ENCODE measurements at regions not wholly inside any gene's neighbourhood (a gene's known extent, or its start where the extent isn't known, plus 50 kb on each side); places are given as distances from the start of the nearest gene placed in this dataset.
"Not testable (repeated sequence)": the region's sequence is repeated elsewhere in the genome, so short reads cannot be mapped to it uniquely, and the experiment has no call there.

GRCh38 chr5:173667702-173668101 lies 51.3 kb upstream of the BOD1 start:
- ATAC-seq: no peak

GRCh38 chr5:173668245-173668800 lies 51.9 kb upstream of the BOD1 start:
- ATAC-seq: no peak

DNA sequence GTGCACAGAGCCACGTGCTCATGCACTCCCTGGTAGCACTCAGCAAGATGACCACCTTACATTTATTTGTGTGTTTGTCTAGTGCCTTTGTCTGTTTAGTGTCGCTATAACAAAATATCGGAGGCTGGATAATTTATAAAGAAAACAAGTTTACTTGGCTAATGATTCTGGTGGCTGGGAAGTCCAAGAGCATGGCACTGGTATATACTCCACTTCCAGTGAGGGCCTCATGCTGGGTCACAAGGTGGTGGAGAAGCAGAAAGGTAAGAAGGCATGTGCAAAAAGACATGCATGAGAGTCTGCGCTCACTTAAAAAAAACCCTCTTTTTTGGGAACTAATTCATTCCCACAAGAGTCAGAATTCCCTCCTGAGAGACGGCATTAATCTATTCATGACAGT lies 52.5 kb upstream of the BOD1 start:
- no peak for ATAC-seq

DNA sequence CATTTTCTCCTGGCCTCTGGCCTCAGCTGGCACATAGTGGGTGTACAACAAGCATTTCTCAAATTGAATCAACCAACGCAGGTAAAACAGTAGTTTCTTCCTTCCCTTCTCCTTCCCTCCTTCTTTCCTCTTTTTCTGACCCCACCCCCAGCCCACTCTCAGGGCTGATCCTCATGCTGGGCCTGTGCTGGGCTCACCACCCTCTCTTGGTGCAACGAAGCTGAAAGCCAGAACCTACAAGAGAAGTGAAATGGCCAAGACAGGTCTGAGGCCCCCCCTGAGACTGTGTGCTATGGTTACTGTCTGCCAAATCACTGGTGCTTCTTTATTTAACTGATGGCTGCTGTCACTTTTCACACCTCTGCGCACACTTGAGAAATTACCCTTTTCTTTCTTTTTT lies 53.0 kb upstream of the BOD1 start:
- ATAC-seq: no peak

GRCh38 chr5:173670130-173670651 lies 53.7 kb upstream of the BOD1 start:
- no peak for ATAC-seq

DNA sequence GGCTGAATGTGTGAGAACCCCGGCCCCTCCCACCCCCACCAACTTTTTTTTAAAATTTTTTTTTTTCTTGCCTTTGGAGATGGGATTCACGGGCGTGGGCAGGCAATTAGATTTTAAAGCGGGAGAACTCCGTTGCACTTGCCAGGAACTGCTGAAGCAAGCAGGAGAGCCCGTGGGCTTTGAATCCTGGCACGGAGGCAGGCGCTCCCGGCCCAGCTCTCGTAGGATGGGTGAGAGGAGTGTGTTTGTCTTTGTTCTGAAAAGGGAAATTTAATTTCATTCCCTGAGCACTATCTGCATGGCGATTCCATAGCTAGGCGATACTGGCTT lies 54.3 kb upstream of the BOD1 start:
- ATAC-seq: no peak

DNA sequence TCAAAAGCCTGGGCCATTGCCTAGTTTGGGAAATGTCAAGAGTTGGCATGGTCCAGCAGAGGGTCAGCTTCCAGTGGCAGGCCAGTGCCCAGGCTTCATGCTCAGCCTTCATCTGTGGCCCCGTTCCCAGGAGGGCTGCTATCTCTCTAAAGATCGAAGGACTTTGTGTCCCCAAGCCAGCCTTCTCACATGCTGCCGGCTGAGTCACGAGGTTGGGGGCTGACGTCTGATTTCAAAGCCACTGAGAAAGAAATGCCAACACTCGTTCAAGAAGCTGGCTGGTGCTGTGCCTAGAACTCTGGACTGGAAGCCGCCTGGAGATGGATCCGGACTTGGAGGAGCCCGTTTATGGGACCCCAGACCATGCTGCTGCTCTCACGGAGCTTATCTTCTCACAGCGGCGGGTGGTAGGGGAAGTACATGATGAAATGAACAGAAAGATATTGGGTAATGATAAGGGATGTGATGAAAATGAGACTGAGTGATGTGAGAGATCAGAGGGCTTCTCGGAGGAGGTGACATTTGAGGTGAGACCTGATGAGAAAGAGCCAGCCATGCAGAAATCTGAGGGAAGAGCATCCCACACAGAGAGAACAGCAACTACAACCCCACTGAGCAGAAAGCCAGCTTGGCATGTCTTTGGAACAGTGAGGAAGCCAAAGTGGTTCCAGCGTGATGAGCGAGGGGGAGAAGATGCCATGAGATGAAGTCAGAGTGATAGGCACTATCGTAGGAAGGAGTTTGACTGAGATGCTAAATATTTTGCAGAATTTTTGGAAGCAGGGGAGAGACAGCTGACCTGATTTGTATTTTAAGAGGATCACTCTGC lies 54.9 kb upstream of the BOD1 start:
- ATAC-seq: no peak

- no peak for ATAC-seq
These were observed 55.7 kb upstream of the BOD1 start for GRCh38 chr5:173672166-173672565.

DNA sequence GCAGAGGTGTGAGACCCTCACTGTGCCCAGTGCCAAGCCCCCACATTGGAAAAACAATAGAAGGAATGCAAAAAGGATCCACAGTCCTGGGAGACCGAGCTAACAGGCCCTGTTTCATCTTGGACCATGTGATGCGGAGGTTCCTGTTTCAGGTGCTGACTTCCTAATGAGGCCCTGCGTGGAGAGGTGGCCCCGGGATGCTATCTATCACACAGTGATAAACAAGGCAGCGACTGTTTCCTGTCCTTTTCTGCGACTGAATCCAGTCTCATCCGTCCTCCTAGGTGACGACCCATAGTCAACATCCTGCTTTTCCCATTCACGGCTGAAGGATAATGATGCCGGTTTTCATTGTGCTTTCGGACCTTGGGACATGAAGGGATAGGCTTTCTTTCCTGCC lies 56.4 kb upstream of the BOD1 start:
- no peak for ATAC-seq

DNA sequence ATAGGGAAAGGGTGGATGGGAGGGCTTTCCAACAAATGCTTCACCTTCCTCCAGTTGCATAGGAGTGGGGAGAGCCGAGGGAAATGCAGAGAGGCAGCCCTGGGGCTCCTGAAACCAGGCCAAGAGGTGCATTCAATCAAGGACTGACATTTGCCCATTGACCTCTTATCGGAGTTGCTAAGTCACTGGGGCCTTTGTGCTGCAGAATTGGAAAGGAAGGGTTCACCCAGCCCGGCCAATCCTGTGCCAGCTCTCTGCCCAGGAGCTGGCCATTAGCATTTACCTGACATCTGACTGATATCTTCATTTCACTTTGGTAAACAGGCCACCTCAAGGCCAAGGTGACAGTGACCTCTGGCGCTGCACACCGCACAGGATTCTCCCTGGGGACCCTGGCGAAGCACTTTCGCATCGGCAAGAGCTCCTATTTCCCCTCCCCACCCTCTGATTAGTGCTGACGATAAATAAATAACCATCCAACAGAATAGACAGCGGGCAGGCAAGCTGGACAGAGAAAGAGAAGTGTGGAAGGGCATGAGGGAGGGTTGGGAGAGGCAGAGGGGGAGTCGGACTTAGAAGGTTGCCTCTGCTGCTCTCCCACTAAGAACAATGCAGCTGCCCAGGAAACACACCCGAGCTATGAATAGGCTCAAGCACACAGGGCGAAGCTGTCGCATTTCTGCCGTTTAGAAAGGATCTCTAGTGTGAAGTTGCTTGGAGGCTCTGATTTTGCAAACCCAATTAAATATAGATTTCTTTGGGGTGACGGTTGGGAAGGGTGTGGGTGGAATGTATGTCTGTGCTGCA lies 57.0 kb upstream of the BOD1 start:
- ATAC-seq: no peak

DNA sequence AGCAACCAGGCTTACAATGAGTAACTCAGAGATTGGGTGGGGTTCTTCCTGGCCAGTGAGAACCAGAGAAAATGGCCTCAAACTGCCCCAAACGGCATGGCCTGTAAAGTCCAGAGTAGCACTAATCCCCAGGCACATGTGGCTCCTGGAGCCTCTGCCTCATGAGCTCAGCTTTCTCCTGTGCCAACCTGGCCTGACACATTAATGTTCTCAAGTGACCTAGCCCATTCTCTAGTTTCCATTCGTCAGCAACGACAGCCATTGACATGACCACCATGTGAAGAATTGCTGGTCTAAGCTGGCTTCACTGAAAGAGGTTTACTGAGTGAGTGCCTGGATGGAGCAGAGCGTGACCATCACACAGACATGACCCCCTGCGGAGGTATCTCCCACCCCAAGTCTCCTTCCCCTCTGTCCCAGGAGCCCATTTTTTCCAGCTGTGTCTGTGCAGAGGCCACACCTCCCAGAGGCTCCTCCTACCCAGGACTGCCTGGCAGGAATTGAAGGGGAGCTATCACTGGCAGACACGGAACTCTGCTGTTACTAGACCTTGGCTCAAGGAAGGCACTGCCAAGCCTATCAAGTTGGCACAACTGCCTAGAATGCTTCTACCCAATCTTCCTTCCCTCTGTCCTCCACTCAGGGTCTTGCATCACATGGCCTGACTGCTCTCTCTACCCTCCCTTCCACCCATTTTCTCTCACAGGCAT lies 59.0 kb upstream of the BOD1 start:
- ATAC-seq: no peak

- no peak for ATAC-seq
These were observed 59.9 kb upstream of the BOD1 start for GRCh38 chr5:173676375-173676774.

GRCh38 chr5:173677125-173677672 lies 60.7 kb upstream of the BOD1 start:
- no peak for ATAC-seq

DNA sequence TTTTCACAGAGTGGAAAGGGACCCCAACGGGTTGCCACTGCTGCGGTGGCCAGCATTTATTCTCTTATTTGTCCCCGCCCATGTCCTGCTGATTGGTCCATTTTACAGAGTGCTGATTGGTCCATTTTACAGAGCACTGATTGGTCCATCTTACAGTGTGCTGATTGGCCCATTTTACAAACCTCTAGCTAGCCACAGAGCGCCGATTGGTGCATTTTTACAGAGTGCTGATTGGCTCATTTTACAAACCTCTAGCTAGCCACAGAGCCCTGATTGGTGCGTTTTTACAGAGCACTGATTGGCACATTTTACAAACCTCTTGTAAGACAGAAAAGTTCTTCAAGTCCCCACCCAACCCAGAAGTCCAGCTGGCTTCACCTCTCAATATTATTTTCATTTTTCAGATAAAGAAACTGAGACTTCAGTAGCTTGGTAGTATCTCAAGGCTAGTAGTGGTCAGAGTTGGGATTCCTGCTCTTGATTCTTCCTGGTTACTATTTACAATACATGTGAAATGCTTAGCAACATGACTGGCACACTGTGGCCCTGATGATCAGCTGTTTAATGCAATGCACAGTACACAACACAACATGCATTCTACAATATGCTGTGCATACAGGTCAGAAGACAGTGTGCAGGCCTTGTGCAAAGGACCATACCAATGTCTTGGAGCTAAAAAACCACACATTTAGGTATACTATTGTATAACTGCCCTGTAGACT lies 63.6 kb upstream of the BOD1 start:
- no peak for ATAC-seq

- ATAC-seq: no peak
These were observed 64.3 kb upstream of the BOD1 start for GRCh38 chr5:173680660-173681242.

DNA sequence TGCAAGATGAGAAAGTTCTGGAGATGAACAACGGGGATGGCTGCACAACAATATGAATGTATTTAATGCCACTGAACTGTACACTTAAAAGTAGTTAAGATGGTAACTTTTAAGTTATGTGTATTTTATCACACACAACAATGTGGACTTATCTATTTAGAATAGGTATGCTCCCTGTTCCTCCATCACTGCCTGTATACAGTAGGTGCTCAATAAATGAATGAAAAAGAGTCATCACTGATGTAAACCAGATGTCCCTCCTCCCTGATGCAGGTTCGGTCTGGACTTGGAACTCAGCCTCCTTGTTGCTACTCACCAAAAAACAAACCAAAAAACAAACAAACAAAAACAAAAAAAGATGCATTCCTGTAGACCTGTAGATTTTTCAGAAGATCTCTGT lies 65.9 kb upstream of the BOD1 start:
- ATAC-seq: no peak

GRCh38 chr5:173684535-173684934 lies 68.1 kb upstream of the BOD1 start:
- ATAC-seq: not testable (repeated sequence)

DNA sequence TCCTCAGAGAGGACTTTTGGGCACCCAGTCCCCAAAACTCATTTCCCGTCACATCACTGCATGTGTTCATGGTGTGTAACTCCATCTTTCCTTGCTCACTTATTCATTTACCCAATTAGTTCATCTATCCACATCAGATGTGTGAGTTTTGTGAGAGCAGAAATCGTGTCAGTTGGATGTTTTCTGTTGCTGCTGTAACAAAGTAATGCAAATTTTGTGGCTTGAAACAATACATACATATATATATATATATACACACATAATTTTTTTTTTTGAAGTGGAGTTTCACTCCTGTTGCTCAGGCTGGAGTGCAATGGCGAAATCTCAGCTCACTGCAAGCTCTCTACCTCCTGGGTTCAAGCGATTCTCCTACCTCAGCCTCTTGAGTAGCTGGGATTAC lies 70.5 kb upstream of the BOD1 start:
- no peak for ATAC-seq

- ATAC-seq: no peak
These were observed 72.3 kb upstream of the BOD1 start for GRCh38 chr5:173688703-173689102.

DNA sequence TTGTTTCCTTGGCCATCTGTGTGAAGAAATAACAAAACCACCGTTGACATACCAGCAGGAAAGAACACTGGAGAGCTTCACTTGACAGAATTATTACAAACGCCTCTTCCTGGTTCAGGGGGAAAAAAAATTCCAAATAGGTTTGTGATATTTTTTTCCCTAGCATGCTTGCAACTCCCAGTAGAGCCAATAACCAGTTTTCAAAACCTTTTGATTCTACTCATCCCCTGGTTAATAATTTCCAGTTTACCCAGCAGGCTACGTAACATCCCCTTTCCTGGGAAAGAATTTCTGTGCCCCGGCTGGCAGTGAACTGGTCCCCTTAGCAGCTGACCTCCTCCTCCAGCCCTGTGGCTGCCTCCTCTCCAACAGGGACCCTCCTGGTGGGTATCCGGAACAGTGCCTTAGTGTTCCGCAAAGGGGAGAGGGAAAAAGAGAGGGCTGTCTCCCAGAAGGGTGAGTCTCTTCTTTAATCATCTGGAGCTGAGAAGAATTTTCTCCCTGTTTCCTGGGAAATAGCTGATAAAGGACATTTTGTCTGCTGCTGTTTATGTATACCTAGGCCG lies 72.8 kb upstream of the BOD1 start:
- no peak for ATAC-seq

DNA sequence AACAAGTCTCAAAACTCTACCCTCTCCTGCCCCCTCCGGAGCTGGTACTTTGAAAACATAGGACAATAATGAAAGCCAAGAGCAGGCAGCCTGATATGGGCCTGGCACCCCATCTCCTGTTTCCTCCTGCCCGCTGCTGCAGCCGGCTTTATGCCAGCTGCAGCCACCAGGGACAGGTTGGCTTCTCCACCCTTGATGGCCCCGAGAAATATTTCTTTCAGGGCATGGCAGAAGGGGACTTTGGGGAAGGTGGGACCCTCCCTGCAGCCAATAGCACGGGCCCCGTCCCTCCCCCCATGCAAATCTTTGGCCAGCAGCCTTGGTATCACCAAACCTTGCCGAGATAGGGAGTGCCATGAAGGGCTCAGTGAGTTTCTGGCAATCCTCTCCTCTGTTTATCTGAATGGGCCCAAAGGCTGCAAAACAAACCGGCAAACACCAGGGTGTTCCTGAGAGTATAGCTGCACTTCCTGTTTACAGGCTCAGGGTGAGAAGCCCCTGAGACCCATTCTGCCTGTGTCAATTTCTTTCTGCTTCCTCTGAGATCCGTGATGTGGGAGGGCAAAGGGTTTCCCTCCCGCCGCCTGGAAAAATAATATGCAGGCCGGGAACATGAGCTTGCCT lies 73.4 kb upstream of the BOD1 start:
- no peak for ATAC-seq
